ENCODE measurements at regions not wholly inside any gene's neighbourhood (a gene's known extent, or its start where the extent isn't known, plus 50 kb on each side); places are given as distances from the start of the nearest gene placed in this dataset.
"Not testable (repeated sequence)": the region's sequence is repeated elsewhere in the genome, so short reads cannot be mapped to it uniquely, and the experiment has no call there.

DNA sequence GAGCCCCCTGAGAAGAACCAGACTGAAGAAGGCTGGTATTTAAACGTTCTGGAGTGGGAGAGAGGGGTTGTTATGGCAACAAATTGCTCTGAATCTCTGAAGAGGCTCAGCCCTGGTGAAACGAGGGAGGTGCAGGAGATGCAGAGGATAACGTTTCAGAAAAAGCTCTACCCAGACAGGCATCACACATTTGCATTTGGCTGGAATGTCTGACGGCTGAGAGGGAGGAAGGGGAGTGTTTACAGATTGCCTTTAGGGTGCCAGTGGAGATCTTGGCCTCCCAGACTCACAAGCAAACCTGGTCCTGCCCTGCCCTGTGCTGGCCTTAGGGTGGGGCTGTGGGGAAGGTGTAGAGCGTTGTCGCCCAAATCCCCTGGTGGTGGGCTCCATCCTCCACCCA lies 169.0 kb upstream of the AJAP1 start:
- H3K36me3 ChIP-seq: no peaks in the 10 kb centered on the region
- no peaks in the 10 kb centered on the region for H3K9me3 ChIP-seq (ENCODE audit: severe bottlenecking)
- TF ChIP-seq, protein P1, sequence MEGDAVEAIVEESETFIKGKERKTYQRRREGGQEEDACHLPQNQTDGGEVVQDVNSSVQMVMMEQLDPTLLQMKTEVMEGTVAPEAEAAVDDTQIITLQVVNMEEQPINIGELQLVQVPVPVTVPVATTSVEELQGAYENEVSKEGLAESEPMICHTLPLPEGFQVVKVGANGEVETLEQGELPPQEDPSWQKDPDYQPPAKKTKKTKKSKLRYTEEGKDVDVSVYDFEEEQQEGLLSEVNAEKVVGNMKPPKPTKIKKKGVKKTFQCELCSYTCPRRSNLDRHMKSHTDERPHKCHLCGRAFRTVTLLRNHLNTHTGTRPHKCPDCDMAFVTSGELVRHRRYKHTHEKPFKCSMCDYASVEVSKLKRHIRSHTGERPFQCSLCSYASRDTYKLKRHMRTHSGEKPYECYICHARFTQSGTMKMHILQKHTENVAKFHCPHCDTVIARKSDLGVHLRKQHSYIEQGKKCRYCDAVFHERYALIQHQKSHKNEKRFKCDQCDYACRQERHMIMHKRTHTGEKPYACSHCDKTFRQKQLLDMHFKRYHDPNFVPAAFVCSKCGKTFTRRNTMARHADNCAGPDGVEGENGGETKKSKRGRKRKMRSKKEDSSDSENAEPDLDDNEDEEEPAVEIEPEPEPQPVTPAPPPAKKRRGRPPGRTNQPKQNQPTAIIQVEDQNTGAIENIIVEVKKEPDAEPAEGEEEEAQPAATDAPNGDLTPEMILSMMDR (IDR thresholded peaks at IDR 0.05; ENCODE audit: low read depth, low read length): no peak
- no peak overlapping the region for H3K27ac ChIP-seq
- no peak overlapping the region for H3K4me3 ChIP-seq (ENCODE audit: low read depth, low read length)
- DNase-seq: no peak
- H3K27me3 ChIP-seq (ENCODE audit: insufficient read depth, low read depth, severe bottlenecking): no peaks in the 10 kb centered on the region

DNA sequence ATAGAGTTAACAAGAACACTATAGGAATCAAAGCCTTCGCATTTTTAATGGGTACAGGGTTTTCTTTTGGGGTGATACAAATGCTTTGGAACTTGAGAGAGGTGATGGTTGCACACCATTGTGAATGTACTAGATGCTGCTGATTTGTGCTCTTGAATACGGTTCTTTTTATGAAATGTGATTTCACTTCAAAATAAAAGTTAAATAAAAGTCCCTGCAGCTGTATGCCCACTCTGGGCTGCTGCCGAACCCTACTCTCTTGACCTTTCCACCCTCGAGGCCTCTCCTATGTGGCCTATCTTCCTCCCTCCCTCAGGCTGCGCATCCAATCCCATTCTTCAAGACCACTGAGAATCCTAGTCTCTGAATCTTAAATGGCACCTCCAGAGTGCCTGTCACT lies 168.5 kb upstream of the AJAP1 start:
- H3K27ac ChIP-seq: no peak overlapping the region
- no peaks in the 10 kb centered on the region for H3K9me3 ChIP-seq (ENCODE audit: severe bottlenecking)
- TF ChIP-seq, protein P1 (IDR thresholded peaks at IDR 0.05; ENCODE audit: low read depth, low read length): no peak
- no peaks in the 10 kb centered on the region for H3K36me3 ChIP-seq
- H3K27me3 ChIP-seq (ENCODE audit: insufficient read depth, low read depth, severe bottlenecking): no peaks in the 10 kb centered on the region
- no peak for DNase-seq
- H3K4me3 ChIP-seq (ENCODE audit: low read depth, low read length): no peak overlapping the region

DNA sequence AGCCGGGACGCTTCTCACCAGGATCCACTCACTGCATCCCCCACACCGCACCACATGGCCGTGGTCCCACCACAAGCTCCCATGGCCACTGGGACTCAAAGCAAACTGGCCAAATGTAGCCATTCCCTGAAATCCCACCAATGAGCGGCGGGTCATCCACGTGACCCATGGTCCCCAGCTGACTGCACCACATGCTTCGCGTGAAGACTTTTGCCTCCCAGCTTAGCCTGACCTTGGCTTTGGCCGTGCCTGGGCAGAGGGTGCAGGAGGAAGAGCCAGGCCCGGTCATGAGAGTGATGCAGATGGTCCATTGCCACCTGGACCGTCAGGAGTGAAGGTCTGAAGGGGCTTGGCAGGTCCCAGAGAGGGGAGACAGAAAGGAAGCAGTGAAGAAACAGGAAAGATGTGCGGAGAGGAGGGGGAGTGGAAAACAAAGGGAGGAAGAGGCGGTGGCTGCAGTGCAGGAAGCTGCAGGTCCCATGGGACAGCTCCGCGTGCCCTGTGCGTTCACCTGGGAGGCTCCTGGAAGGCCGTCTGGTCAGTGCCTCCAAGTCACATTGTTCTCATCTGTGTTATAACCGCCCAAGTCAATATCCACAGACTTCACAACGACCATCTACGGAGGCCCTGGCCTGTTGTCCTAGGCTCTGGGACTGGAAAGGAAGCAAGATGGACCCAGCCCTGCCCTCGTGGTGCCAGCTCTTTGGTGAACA lies 167.8 kb upstream of the AJAP1 start:
- no peak for DNase-seq
- Histone ChIP-seq H3K36me3 (no peaks in the 10 kb centered on the region), H3K9me3 (ENCODE audit: severe bottlenecking) (no peaks in the 10 kb centered on the region), H3K27me3 (ENCODE audit: insufficient read depth, low read depth, severe bottlenecking) (no peaks in the 10 kb centered on the region), H3K27ac (no peak overlapping the region), H3K4me3 (ENCODE audit: low read depth, low read length) (no peak overlapping the region)
- TF ChIP-seq, protein P1 (IDR thresholded peaks at IDR 0.05; ENCODE audit: low read depth, low read length): no peak

DNA sequence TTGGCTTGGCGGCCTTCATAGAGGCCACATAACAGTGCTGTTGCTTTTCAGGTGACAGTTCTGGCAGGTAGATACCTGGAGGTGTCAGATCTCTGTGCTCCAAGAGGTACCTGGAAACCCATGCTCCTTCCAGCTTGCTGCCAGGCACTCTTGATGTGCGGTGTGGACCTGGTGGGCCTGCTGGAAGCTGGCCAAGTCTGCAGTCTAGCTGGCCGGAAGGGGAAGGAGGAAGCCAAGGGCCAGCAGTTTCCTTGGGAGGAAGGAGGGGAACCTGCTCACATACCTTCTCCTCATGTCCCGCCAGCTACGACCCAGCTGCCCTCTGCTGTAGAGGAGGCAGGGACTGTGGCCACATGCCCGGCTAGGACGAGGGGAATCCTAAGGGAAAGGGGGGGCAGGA lies 166.4 kb upstream of the AJAP1 start:
- no peak for DNase-seq
- Histone ChIP-seq H3K4me3 (ENCODE audit: low read depth, low read length) (no peak overlapping the region), H3K27me3 (ENCODE audit: insufficient read depth, low read depth, severe bottlenecking) (no peaks in the 10 kb centered on the region), H3K27ac (no peak overlapping the region), H3K9me3 (ENCODE audit: severe bottlenecking) (no peaks in the 10 kb centered on the region), H3K36me3 (no peaks in the 10 kb centered on the region)
- TF ChIP-seq, protein P1 (IDR thresholded peaks at IDR 0.05; ENCODE audit: low read depth, low read length): no peak

DNA sequence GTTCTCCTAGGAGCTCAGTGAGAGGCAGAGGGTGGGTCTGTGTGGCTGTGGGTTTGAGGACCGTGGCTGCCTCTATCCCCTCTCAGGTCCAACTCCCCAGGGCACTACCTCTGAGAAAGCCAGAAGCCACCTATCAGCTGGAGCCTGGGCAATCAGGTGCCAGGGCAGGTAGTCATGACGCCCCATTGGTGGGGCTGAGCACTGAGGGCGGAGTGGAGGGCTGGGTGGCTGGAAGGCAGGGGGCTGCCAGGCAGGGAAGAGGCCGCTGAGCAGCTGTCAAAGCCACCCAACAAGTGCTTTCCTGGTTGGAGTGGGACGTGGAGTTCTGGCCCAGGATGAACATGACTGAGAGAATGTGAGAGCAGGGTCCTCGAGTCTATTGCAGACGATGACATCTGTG lies 164.9 kb upstream of the AJAP1 start:
- H3K27ac ChIP-seq: no peak overlapping the region
- no peak overlapping the region for H3K4me3 ChIP-seq (ENCODE audit: low read depth, low read length)
- TF ChIP-seq, protein P1 (IDR thresholded peaks at IDR 0.05; ENCODE audit: low read depth, low read length): no peak
- no peak for DNase-seq
- no peaks in the 10 kb centered on the region for H3K27me3 ChIP-seq (ENCODE audit: insufficient read depth, low read depth, severe bottlenecking)
- H3K36me3 ChIP-seq: no peaks in the 10 kb centered on the region
- H3K9me3 ChIP-seq (ENCODE audit: severe bottlenecking): no peaks in the 10 kb centered on the region

DNA sequence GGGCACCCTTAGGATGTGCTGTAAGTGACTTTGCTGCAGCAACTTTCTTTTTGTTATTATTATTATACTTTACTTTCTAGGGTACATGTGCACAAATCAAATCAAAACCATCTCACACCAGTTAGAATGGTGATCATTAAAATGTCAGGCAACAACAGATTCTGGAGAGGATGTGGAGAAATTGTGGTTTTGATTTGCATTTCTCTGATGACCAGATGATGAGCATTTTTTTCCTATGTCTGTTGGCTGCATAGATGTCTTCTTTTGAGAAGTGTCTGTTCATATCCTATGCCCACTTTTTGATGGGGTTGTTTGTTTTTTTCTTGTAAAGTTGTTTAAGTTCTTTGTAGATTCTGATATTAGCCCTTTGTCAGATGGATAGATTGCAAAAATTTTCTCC lies 164.4 kb upstream of the AJAP1 start:
- not testable (repeated sequence) for H3K36me3 ChIP-seq; H3K27me3 ChIP-seq (ENCODE audit: insufficient read depth, low read depth, severe bottlenecking); H3K9me3 ChIP-seq (ENCODE audit: severe bottlenecking); H3K27ac ChIP-seq; DNase-seq; H3K4me3 ChIP-seq (ENCODE audit: low read depth, low read length)
